ENCODE measurements at regions not wholly inside any gene's neighbourhood (a gene's known extent, or its start where the extent isn't known, plus 50 kb on each side); places are given as distances from the start of the nearest gene placed in this dataset.

GRCh38 chr22:27417421-27417814 lies 384.1 kb downstream of the MN1 start:
- TF ChIP-seq CTCF (IDR thresholded peaks at IDR 0.05; ENCODE audit: insufficient read depth, missing control alignments): no peak
- FAIRE-seq (no peak), DNase-seq (ENCODE audit: insufficient read length, low spot score) (no peak)

- DNase-seq (ENCODE audit: insufficient read length, low spot score) (no peak), FAIRE-seq (no peak)
- TF ChIP-seq CTCF (IDR thresholded peaks at IDR 0.05; ENCODE audit: insufficient read depth, missing control alignments): no peak
Observed at GRCh38 chr22:27418261-27418660, 383.3 kb downstream of the MN1 start.

DNA sequence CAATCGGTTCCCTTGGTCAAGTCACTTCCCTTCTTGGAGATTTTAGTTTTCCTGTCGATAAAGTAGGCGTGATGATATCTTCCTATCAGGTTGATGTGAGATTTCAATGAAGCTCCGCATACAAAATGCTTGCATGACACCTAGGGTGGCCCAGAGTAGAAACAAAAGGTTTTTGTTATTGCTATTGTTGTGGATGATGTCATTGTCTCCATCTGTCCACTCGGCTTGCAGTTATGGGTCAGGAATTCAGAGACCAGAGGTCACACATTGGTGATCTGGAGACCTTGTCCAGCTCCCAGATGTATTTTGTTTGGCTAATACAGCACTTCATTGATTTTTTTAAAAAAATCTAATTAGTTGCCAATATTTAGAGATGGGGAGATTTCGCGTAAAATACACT lies 382.1 kb downstream of the MN1 start:
- DNase-seq (ENCODE audit: insufficient read length, low spot score) (no peak), FAIRE-seq (no peak)
- no peak for TF ChIP-seq CTCF (IDR thresholded peaks at IDR 0.05; ENCODE audit: insufficient read depth, missing control alignments)

DNA sequence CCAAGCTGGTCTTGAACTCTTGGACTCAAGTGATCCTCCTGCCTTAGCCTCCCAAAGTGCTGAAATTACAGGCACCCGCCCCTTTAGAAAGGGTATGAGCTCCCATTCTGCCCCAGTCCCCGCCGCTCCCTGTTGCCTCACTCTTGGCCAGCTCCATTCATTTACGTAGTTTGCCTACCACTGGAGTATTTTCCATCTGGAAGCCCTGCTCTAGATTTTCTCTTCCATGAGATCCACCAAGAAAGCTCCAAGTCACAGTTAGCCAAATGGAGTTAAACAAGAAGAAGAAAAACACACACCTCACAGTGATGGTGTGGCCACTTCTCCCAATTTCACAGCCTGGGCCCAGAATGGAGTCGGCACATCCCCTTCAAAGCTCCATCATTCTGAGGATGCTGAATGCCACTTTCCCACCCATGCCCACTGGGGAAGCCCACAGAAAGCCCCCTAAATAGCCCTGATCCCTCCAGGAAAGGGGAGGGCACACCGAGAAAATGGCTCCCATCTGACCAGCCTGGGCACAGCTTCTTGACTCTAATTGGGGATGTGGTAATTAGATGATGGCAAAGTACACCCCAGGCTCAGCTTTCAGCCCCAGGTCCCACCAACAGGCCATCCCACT lies 381.2 kb downstream of the MN1 start:
- TF ChIP-seq CTCF (IDR thresholded peaks at IDR 0.05; ENCODE audit: insufficient read depth, missing control alignments): no peak
- FAIRE-seq (no peak), DNase-seq (ENCODE audit: insufficient read length, low spot score) (no peak)

GRCh38 chr22:27420817-27421361 lies 380.7 kb downstream of the MN1 start:
- FAIRE-seq: no peak
- DNase-seq (ENCODE audit: insufficient read length, low spot score): no peak
- no peak for TF ChIP-seq CTCF (IDR thresholded peaks at IDR 0.05; ENCODE audit: insufficient read depth, missing control alignments)

- DNase-seq (ENCODE audit: insufficient read length, low spot score) (no peak), FAIRE-seq (no peak)
- no peak for TF ChIP-seq CTCF (IDR thresholded peaks at IDR 0.05; ENCODE audit: insufficient read depth, missing control alignments)
Observed at GRCh38 chr22:27422442-27422841, 379.1 kb downstream of the MN1 start.

DNA sequence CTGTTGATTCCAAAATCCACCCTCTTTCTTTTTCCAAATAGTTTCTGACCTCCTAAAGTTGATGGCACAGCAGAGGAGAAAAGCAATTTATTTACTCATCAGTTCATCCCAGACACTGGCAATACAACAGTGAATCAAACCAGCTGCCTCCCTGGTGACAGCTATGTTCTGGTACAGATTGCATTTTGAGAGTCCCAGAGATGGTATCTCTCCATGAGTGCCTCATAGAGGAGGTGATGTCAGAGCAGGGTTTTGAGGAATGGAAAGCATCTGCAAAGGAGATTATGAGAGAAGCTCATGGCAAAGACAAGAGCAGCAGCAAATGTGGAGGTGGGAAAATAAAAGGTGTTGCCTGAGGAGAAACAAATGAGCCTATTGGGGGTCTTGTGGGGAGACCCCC lies 377.2 kb downstream of the MN1 start:
- no peak for FAIRE-seq
- no peak for DNase-seq (ENCODE audit: insufficient read length, low spot score)
- TF ChIP-seq CTCF (IDR thresholded peaks at IDR 0.05; ENCODE audit: insufficient read depth, missing control alignments): no peak

Data from D721Med (cell line).